Motor neuron (in vitro differentiated cells): ENCODE measurements at regions not wholly inside any gene's neighbourhood (a gene's known extent, or its start where the extent isn't known, plus 50 kb on each side); places are given as distances from the start of the nearest gene placed in this dataset.

ENCODE experiments used
- ATAC-seq, 8 experiments: fragments of 200-7000 bp; cut with Tn5 transposase; replicated peaks in 6 of 8; 2 replicates each; pipeline ENCODE4 v1.8.0; 2021; ENCODE audit warnings: mild to moderate bottlenecking in 8 of 8, moderate library complexity in 8 of 8
- H3K27ac ChIP-seq, 2 donors: fragments of 250-450 bp; sonication (Bioruptor Pico); 2 replicates each; pipeline ENCODE4 v1.9.0; 2021; ENCODE audit warnings: antibody characterized with exemption in 2 of 2, mild to moderate bottlenecking in 2 of 2, moderate library complexity in 1 of 2
- H3K4me1 ChIP-seq, 2 donors: fragments of 250-450 bp; sonication (Bioruptor Pico); replicated peaks in 1 of 2; 2 replicates each; pipeline ENCODE4 v1.6.1; 2021; ENCODE audit warnings: antibody characterized with exemption in 2 of 2, mild to moderate bottlenecking in 2 of 2, moderate library complexity in 1 of 2
- H3K4me3 ChIP-seq, 5 donors: fragments of 250-450 bp; sonication (Bioruptor Pico); 2 replicates each; pipeline ENCODE4 v1.9.0; 2021; ENCODE audit warnings: antibody characterized with exemption in 5 of 5, mild to moderate bottlenecking in 5 of 5, moderate library complexity in 4 of 5
- WGBS, 10 experiments: fragments of 450-650 bp; shearing (Covaris generic); methylation state at CpG; one replicate each; pipeline ENCODE4 v1.0.0; 2022; 5-methylcytosine and 5-hydroxymethylcytosine counted together
- in situ Hi-C, 9 experiments: fragments of 400-800 bp; cut with MboI; loops; one replicate each; pipeline ENCODE4 v1.15.0; 2021; ENCODE audit warnings: low sequenced_read_pairs in 9 of 9, low pct_unique_long_range_greater_than_20kb in 2 of 9; ENCODE audit not compliant: unreplicated experiment in 9 of 9

DNA sequence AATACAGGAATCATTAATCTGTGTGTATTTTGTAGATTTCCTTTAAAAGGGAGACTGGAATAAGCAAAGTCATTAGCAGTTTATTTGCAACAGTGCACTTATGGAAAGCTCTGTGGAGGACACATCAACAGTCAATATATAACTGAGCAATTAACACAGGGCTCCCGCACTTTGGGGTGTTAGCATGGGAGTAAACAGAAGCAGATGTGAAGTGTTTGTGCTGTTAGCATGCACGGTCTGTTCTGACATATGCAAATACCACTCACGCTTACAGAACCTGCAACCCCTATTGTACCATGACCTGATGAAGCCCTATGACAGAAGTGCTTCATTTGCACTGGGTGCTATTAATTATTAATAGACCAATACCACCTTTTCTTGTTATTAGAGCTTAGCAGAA is 118.9 kb downstream of the PPP1R3A start:
- Histone ChIP-seq H3K27ac (no peak overlapping the region), H3K4me1 (no peaks in the 10 kb centered on the region), H3K4me3 (no peak overlapping the region)
- peak; percentile 22 to 82 (median 41) for ATAC-seq
- in situ Hi-C loops = no loop called here
- 0 to 80% (median 20%) methylated on average over 1 to 3 of the region's 3 CpGs; no CpG with 5 or more reads in 5 of the 10 experiments for WGBS, 10 experiments

DNA sequence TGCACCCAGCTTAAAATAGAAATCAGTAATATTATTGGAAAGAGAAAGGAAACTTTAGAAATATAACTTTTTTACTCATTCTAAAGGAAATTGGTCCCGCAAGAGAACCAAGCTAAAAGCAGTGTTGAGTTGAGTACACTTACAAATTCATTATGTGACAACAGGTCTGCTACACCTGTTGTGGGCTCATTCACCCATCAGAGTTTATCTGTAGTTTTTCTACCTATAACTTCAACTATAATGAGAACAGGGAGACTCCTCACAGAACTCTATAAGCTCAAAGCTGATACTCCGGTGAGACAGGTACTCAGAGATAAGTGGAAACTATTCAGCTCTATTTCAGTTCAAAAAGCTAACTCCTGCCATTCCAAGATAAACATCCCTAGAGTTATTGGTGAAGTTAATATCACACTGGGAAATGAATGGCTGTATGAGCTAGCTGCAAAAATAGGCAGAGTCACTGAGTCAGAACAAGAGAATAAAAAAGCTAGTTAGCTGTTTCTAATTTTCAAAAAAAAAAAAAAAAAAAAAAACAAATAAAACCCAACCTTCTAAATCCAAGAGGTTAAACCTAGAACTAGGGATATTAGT is 121.3 kb downstream of the PPP1R3A start:
- in situ Hi-C loops = no loop called here
- whole genome bisulfite sequencing, 10 experiments = 9 to 100% (median 92%) methylated on average over 1 to 2 of the region's 2 CpGs; no CpG with 5 or more reads in 1 of the 10 experiments
- no peak overlapping the region for H3K4me3 ChIP-seq
- no peak overlapping the region for H3K27ac ChIP-seq
- no peak for ATAC-seq
- H3K4me1 ChIP-seq = no peaks in the 10 kb centered on the region

DNA sequence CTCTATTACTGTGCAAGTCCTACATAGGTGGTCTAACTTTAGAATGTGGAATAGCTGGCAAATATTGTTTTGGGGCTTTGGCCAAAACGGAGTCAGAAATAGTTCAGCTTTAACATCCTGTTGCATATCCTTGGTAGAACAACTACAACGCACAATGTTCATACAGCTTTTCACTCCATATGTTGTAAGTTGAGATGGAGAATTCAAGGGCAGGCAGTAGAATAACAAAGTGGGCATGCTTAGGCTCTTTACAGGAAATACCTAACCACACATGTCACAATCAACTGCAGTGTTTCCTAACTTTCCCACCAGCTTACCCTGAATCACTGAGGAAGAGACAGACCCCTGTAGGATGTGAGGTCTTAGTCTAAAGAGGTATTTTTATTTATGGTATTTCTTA is 122.3 kb downstream of the PPP1R3A start:
- in situ Hi-C loops = no loop called here
- WGBS, 10 experiments = 17 to 92% (median 80%) methylated on average over 1 to 2 of the region's 2 CpGs; no CpG with 5 or more reads in 6 of the 10 experiments
- Histone ChIP-seq H3K4me1 (no peaks in the 10 kb centered on the region), H3K4me3 (no peak overlapping the region), H3K27ac (no peak overlapping the region)
- no peak for ATAC-seq

DNA sequence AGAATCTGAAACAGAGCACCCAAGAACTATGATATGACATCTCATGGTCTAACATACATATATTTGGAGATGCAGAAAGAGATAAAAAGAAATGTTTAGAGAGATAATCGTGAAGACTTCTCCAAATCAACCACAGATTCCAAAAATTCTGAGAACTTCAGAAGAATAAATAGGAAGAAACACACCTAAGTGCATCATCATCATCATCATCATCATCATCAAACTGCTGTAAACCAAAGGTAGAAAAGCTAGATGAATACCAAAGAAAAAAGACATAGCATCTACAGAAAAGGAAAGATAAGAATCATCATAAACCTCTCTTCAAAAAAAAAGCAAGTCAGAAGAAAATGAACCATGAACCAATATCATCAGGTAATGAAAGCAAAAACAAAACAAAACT is 124.2 kb downstream of the PPP1R3A start:
- Histone ChIP-seq H3K27ac (no peak overlapping the region), H3K4me3 (no peak overlapping the region), H3K4me1 (no peaks in the 10 kb centered on the region)
- WGBS, 10 experiments = 0 to 89% (median 27%) methylated on average over 1 of the region's 1 CpG; no CpG with 5 or more reads in 2 of the 10 experiments
- in situ Hi-C loops = no loop called here
- ATAC-seq = no peak

DNA sequence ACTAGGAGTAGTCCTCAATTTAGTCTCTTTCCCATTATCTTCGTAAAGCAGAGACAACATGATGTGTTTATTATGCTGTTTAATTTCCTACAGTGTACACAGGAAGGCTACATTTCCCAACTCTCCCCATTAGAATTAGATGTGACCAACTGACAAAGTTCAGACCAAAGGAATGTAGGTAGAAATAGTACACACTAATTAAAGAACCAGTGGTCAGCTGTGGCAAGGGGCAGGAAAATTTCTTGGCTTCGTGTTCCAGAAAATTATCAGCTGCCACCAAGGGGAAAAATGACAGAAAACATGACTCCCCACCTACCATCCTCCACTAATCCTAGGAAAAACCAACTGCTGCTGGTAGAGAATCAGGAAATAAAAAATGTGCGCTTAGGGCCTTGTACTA is 125.6 kb downstream of the PPP1R3A start:
- ATAC-seq = no peak
- 17 to 100% (median 92%) methylated on average over 1 to 3 of the region's 3 CpGs; no CpG with 5 or more reads in 2 of the 10 experiments for WGBS, 10 experiments
- in situ Hi-C loops = no loop called here
- no peak overlapping the region for H3K27ac ChIP-seq
- H3K4me3 ChIP-seq = no peak overlapping the region
- H3K4me1 ChIP-seq = no peaks in the 10 kb centered on the region

DNA sequence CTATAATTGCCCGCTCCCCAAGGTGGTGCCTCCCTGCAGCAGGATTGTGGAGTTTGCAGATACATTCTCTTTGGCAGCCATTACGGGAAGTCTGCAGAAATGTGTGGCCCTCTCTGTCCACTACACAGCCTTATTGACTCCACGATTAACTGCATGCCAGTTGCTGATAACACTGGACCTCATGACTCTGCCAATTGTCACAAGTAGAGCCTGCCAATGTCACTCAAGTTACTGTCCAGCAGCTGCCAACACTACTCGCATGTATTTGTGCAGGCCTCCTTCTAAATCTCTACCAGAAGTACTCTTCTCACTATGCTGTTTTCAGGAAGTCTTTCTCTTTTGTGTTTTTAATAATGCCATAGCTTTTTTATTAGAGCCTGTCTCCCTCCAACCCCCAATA is 128.8 kb downstream of the PPP1R3A start:
- Histone ChIP-seq H3K27ac (no peak overlapping the region), H3K4me1 (no peaks in the 10 kb centered on the region), H3K4me3 (no peak overlapping the region)
- ATAC-seq = no peak
- 10 to 100% (median 68%) methylated on average over 1 to 3 of the region's 4 CpGs; no CpG with 5 or more reads in 2 of the 10 experiments for WGBS, 10 experiments
- in situ Hi-C loops = no loop called here

DNA sequence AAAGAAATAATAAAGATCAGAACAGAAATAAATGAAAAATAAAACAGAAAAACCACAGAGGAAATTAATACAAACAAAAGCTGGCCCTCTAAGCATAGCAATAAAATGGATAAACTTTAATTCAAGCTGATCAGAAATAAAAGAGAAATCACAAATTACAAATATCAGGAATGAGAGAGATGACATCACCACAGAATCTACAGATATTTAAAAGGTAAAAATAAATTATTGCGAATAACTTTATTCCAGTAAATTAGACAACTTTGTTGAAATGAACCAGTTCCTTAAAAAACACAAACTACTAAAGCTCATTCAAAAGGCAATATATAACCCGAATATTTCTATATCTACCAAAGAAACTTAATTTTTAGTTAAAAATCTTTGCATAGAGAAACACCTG is 131.7 kb downstream of the PPP1R3A start:
- H3K4me3 ChIP-seq = no peak overlapping the region
- no peaks in the 10 kb centered on the region for H3K4me1 ChIP-seq
- in situ Hi-C loops = no loop called here
- no peak overlapping the region for H3K27ac ChIP-seq
- 0 to 100% (median 69%) methylated on average over 1 to 2 of the region's 2 CpGs; no CpG with 5 or more reads in 1 of the 10 experiments for WGBS, 10 experiments
- no peak for ATAC-seq

DNA sequence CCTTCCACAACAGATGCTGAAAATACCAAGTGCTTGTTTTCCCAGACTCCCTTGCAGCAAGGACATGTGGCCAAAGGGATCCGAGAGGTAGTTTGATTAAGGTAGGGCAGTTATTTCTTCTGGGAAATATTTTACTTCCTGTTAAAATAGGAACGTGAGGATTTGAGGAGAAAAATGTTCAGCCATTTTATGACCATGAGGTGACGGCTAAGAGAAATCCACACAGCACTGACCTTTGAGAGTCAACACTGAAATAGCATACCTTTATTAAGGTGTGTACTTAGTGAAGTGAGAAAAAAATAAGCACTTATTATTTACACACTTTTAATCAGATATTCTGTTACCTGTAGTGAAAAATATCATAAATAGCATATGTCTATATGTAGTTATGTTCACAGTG is 133.9 kb downstream of the PPP1R3A start:
- 14 to 100% (median 89%) methylated on average over 1 to 3 of the region's 3 CpGs; no CpG with 5 or more reads in 1 of the 10 experiments for WGBS, 10 experiments
- in situ Hi-C loops = no loop called here
- Histone ChIP-seq H3K27ac (no peak overlapping the region), H3K4me3 (no peak overlapping the region), H3K4me1 (no peaks in the 10 kb centered on the region)
- no peak for ATAC-seq

DNA sequence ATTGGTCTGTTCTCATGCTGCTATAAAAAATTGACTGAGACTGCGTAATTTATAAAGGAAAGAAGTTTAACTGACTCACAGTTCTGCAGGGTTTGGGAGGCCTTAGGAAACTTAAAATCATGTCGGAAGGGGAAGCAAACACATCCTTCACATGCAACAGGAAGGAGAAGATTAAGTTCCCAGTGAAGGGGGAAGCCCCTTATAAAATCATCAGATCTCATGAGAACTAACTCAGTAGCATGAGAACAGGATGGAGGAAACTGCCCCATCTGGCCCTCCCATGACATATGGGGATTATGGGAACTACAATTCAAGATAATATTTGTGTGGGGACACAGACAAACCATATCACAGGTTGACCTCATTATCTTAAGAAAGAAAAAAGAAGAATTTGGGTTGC is 134.5 kb downstream of the PPP1R3A start:
- 0 to 100% (median 71%) methylated on average over 1 to 2 of the region's 2 CpGs; no CpG with 5 or more reads in 1 of the 10 experiments for WGBS, 10 experiments
- Histone ChIP-seq H3K4me1 (no peaks in the 10 kb centered on the region), H3K4me3 (no peak overlapping the region), H3K27ac (no peak overlapping the region)
- ATAC-seq = no peak
- in situ Hi-C loops = no loop called here

DNA sequence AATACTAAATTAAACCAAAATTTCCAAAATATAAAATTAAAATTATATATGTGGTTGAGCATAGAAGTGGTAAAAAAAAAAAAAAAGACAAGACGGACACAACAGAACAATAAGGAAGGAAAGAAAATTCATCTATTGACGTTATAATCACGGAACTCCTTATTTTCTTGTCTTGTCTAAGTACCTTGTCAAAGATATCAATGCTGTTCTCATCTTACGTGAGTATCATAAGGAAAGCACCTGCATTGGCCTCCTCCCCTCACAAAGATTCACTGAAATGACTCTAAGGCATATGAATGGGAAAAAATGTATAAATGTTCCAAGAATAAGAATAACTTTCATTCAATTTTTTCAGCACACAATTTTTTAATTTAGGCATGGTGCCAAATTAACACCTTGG is 135.4 kb downstream of the PPP1R3A start:
- in situ Hi-C loops = no loop called here
- Histone ChIP-seq H3K4me1 (no peaks in the 10 kb centered on the region), H3K4me3 (no peak overlapping the region), H3K27ac (no peak overlapping the region)
- no peak for ATAC-seq
- 14 to 100% (median 88%) methylated on average over 2 to 4 of the region's 4 CpGs for WGBS, 10 experiments

DNA sequence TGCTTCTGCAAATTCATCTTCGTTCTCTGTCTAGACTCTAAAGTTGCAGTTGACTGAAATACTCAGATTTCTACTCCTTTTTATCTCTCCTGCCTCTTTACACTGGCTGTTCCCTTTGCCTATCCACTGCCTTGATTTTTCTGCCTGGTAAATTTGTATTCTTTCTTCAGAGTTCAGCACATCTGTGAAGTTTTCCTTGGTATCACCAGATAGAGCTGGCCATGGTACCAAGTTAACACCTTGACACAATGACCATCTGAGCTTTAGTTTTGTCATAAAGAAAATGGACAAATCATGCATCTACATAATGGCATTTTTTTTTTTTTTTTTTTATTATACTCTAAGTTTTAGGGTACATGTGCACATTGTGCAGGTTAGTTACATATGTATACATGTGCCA is 143.0 kb downstream of the PPP1R3A start:
- WGBS, 10 experiments = 0 to 100% (median 66%) methylated on average over 1 of the region's 1 CpG; no CpG with 5 or more reads in 2 of the 10 experiments
- H3K27ac ChIP-seq = no peak overlapping the region
- ATAC-seq = no peak

DNA sequence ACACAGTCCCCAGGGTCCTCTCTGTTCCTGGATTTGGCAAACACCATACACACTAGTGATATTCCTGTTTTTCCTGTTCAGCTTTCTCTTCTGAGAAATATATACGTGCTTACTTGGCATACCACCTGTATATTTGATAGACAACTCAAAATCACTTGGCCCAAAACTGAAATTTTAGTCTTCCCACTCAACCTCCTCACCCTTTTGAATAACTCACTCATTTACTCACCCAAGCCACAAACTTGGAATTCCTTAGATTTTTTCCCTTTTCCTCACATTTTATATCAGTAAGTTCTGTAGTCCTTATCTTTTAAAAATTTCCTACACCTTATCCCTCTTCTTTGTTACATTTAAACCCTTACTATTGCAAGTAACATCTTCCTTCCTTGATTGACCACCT is 143.4 kb downstream of the PPP1R3A start:
- Histone ChIP-seq H3K4me1 (no peaks in the 10 kb centered on the region), H3K4me3 (no peak overlapping the region), H3K27ac (no peak overlapping the region)
- 0 to 100% (median 41%) methylated on average over 1 of the region's 1 CpG; no CpG with 5 or more reads in 1 of the 10 experiments for WGBS, 10 experiments
- in situ Hi-C loops = no loop called here
- no peak for ATAC-seq

More for the DNA sequence above, 143.0 kb downstream of the PPP1R3A start:
- Histone ChIP-seq H3K4me1 (no peaks in the 10 kb centered on the region), H3K4me3 (no peak overlapping the region)
- in situ Hi-C loops = no loop called here

DNA sequence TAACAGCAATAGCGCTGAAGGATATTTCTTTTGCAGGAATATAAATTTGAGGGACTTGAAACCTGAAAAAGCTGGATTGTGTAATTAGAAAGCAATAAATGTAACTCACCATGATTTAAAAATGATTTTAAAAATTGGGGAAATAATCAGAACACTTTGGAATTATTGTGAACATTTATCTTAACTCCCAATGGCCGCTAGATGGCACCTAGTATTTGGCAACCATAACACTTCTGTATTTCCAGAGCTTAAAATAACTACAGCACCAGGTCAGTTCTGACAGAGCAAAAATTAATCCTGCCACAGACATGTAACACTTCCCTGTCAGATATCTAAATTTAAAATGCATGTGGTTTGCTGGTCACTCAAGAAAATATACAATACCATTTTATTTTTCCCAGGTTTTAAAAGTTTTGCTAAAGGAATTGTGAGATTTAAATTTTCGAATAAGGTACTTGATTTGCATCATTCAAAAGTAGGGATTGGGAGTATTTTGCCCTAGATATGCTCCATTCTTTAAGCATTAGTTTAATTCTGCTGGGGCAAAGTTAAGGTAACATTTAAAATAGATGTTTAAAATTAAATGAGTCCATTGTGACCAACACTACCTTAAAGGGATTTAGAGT is 144.5 kb downstream of the PPP1R3A start:
- ATAC-seq = peak in 3 of 8 experiments; percentile 52 to 59 (median 52)
- no peaks in the 10 kb centered on the region for H3K4me1 ChIP-seq
- WGBS, 10 experiments = 8 to 100% (median 41%) methylated on average over 1 to 3 of the region's 3 CpGs; no CpG with 5 or more reads in 1 of the 10 experiments
- no peak overlapping the region for H3K4me3 ChIP-seq
- in situ Hi-C loops = no loop called here
- no peak overlapping the region for H3K27ac ChIP-seq
